NCI-H1092 treated with DMSO at 0.1 percent for 48 hours (cell line): ENCODE measurements at regions not wholly inside any gene's neighbourhood (a gene's known extent, or its start where the extent isn't known, plus 50 kb on each side); places are given as distances from the start of the nearest gene placed in this dataset.
A peak's percentile ranks its signal among the peaks of the same experiment; 100 is the strongest.

ENCODE experiments used
- DNase-seq: peaks from one replicate; lab custom pipeline; 2025; lab: John Stamatoyannopoulos, UW

- no peak for DNase-seq
These were observed 335.0 kb upstream of the TSHZ2 start for GRCh38 chr20:52637201-52637600.

DNA sequence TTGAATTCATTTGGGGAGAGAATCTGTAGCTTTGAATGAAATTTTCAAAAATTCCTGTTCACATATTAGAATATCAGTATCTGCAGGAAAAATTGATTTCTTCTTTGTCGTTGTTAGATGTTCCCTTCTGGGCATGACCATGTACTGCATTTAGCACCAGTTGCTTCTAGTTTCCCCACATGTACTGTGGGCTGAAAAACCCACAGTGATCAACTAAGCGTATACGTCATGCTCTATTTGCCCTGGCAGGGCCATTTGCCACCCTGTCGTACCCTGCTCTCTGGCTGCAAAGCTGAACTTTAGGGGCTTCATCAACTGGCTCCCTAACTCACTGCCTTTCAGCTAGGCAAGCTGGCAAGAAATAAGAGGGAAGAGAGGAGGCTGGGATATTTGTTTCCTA lies 340.7 kb upstream of the TSHZ2 start:
- no peak for DNase-seq

DNA sequence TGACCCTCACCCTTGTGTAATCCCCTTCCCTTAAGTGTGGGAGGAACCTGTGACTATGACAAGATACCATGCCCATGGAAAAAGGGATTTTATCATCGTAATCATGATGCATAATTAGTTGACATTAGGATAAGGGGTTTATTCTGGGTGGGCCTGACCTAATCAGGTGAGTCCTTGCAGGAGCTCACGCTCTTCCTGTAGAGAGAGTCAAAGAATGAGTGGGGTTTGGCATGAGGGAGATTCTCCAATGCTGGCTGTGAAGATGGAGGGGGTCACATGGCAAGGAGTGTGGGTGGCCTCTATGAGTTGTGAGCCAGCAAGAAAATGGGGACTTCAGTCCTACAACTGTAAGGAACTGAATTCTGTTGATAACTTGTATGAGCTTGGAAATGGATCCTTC lies 342.0 kb upstream of the TSHZ2 start:
- no peak for DNase-seq

GRCh38 chr20:52624281-52624680 lies 347.9 kb upstream of the TSHZ2 start:
- no peak for DNase-seq

GRCh38 chr20:52622081-52622480 lies 350.1 kb upstream of the TSHZ2 start:
- no peak for DNase-seq

- DNase-seq = no peak
These were observed 350.8 kb upstream of the TSHZ2 start for GRCh38 chr20:52621401-52621800.

GRCh38 chr20:52619671-52620070 lies 352.5 kb upstream of the TSHZ2 start:
- DNase-seq = no peak

GRCh38 chr20:52619101-52619500 lies 353.1 kb upstream of the TSHZ2 start:
- no peak for DNase-seq

GRCh38 chr20:52616629-52617028 lies 355.5 kb upstream of the TSHZ2 start:
- peak; percentile 60 for DNase-seq

DNA sequence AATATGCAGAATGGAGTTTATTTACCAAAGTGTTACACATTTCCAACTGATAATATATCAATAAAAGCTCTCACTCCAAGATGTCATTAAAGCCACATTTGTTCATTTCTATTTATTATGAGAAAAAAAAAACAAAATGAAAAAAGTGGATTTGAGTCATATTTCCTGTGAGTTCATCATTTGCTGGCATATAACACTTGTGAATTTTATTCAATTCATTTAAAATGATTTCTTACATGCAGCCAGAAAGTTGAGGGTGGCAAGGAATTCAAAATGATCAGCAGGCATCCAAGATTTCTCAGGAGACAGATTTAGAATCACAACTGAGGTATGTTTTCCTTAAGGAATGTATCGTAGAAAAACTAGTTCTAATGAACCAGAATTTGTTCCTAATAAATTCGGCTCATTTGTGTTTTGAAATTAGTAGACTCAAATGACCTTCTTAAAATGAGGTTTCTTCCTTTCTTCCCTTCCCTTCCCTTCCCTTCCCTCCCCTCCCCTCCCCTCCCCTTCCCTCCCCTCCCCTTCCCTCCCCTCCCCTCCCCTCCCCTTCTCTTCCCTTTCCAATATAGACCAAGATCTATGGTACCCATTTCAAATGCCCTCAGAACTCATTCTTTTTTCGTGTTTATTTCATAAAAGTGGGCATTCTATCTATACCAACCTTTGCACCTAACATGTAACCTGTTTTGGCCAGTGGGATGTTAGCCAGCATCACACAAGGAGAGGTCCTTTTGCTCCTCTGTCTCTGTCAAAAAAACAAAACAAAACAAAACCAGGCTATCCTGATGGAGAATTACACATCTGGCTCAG lies 357.9 kb upstream of the TSHZ2 start:
- no peak for DNase-seq

DNA sequence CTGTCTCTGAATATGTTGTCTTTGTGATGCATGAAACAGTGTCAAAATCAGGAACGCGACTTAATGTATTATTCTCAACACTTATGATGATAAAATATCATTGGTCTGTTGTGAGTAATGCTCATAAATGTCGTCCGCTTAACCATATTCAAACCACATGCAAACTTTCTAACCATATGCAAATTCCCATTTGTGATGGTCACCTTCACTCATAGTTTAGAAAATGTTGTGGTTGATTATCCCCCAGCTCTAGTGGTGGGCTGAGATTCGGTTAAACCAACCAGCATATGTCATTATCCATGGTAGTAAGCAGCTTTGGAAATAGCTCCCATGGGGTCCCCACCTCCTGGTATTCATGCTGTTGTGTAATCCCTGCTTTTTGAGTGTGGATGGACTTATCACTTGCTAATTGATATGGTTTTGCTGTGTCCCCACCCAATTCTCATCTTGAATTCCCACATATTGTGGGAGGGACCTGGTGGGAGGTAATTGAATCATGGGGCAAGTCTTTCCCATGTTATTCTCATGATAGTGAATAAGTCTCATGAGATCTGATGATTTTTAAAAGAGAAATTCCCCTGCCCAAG lies 360.0 kb upstream of the TSHZ2 start:
- DNase-seq = no peak

- DNase-seq = no peak
These were observed 361.4 kb upstream of the TSHZ2 start for GRCh38 chr20:52610749-52611148.

DNA sequence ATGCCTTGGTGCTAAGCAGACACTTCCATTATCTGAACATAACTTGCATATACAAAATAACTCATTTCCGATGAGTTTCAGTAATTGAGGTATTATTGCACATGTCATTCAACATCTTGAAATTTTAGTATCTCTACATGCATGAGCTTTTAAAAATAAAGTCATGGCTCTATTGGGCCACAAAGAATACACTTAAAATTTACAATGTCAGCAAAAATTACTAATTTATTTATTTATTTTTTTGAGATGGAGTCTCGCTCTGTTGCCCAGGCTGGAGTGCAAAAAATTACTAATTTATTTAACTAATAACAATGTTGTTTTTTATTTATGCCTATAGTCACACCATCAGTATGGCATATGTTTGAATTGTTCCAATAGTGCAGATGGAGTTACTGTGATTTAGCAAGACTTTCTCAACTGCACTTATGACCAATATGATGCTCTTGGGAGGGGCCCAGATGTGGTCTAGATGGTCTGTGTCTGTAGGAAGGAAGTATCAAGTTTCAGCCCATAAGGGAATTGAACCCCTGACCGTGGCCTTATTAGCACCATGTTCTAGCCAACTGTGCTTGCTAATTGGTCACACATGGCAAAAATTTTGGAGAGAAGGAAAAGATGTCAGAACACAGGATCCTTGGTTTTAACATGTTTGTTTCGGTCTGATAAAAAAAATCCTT lies 370.7 kb upstream of the TSHZ2 start:
- no peak for DNase-seq

DNA sequence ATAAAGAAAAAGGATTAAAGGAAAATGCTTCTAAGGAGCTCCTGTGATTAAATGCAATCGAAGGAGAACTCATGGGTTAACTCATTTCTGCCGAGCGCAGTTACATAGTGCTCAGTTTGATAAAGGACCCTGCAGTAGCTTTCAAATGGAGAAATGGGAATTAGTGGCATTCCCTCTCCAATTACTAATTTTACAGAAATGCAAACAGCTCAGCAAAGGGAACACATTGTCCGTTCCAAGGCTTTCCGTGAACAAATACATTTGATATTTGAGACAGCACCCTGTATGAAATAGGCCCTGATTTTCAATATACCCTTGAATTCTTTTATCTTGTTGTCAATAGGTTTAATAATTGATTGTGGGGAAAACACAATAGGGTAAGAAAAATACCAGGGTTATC lies 375.9 kb upstream of the TSHZ2 start:
- no peak for DNase-seq

GRCh38 chr20:52595518-52595917 lies 376.6 kb upstream of the TSHZ2 start:
- no peak for DNase-seq

GRCh38 chr20:52593654-52594053 lies 378.5 kb upstream of the TSHZ2 start:
- no peak for DNase-seq

DNA sequence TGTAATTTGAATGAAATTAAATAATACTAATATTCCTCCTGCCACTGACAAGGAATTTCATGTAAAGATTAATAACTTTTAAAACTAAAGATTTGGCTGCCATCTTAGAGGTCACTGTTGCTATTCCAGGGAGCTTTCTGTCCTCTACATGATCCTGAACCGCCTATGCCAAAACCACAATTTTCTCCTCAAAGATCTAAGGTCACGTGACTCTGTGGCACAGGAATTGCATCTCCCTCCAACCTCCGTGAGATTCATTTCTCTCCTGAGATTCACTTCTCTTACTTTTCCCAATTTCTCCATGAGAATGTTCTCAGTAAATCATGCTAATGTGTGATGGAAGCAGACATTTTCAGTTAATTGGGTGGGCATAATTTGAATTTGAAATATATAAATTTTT lies 379.6 kb upstream of the TSHZ2 start:
- no peak for DNase-seq

DNA sequence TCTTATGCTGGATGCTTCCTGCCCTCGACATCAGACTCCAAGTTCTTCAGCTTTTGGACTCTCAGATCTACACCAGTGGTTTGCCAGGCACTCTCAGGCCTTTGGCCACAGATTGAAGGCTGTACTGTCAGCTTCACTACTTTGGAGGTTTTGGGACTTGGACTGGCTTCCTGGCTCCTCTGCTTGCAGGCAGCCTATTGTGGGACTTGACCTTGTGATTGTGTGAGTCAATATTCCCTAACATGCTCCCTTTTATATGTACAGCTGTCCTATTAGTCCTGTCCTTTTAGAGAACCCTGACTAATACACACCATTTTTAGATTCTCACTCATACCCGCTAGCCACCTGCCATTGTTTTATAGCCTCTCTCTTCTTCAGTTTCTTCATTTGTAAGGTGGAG lies 382.1 kb upstream of the TSHZ2 start:
- DNase-seq = no peak

DNA sequence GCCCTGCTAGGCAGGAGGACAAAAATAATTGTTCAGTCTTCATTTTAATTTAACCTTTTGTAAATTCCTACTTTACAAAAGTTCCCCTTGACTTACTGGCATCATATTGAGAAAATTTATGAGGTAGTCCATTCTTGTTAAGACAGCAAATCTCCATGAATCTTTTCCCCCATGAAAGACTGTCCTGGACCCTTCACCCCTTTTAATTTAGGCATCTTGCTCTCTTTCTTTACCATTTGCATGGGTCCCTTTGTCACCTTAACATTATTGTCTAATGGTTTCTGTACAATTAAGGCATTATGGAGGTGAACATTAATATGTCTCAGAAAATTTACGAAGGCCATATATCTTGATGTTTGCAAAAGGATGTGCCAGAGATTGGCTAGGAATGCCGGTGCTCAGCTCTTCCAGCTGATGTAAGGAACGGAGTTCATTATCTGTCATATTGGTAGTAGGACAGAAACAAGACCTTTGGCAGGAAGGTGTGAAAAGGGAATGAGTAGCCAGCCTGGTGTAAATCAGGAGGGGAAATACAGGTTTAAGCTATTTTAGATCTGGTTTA lies 382.8 kb upstream of the TSHZ2 start:
- DNase-seq = no peak

- no peak for DNase-seq
These were observed 385.5 kb upstream of the TSHZ2 start for GRCh38 chr20:52586660-52587059.

GRCh38 chr20:52585333-52585732 lies 386.8 kb upstream of the TSHZ2 start:
- no peak for DNase-seq

DNA sequence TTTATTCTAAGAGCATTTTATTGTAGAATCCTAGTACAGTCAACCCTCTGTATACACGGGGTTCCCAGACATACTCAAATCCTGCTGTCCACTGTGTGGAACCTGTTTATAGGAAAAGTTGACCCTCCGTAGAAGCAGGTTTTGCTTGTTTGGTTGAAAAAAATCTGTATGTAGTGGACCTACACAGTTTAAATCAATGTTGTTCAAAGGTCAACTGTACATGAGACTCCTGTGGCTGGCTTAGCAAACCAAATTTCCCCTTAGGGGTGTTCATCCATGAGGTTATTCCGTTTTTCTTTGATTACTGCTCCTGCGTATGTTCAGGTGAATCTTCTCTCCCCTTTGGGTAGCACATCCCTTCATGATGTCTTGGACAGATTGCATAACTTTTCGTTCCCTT lies 387.0 kb upstream of the ZFP64 start:
- DNase-seq = no peak

DNA sequence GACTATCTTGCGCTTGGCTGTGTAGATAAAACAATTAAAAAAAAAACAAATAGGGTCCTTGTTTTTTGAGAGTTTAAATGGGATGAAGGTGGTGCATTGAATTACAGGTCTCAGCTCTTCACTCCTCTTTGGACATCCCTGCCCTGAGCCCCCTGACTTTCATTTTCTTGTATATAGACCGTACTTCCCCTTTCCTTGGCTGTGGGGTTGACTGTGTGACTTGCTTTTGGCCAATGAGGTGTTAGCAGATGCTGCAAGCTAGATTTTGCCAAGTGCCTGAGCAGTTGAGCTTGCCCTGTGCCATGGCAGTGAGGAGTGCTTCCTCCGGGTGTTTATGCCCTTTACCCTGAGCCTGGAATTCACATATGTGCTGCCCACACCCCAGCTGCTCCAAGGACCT lies 386.1 kb upstream of the ZFP64 start:
- no peak for DNase-seq
